ENCODE measurements at regions not wholly inside any gene's neighbourhood (a gene's known extent, or its start where the extent isn't known, plus 50 kb on each side); places are given as distances from the start of the nearest gene placed in this dataset.
A peak's percentile ranks its signal among the peaks of the same experiment; 100 is the strongest.

- peak; percentile 86 for DNase-seq
Observed at GRCh38 chr3:124557433-124558232, 172.6 kb upstream of the UMPS start.

GRCh38 chr3:124558991-124559845 lies 171.0 kb upstream of the UMPS start:
- DNase-seq: peak; percentile 98

GRCh38 chr3:124559846-124560574 lies 170.2 kb upstream of the UMPS start:
- peak; percentile 79 for DNase-seq

GRCh38 chr3:124560666-124561215 lies 169.5 kb upstream of the UMPS start:
- DNase-seq: no peak

GRCh38 chr3:124562769-124563168 lies 167.5 kb upstream of the UMPS start:
- no peak for DNase-seq

GRCh38 chr3:124563376-124563775 lies 166.9 kb upstream of the UMPS start:
- peak; percentile 42 for DNase-seq

GRCh38 chr3:124565013-124565412 lies 165.2 kb upstream of the UMPS start:
- DNase-seq: peak; percentile 76

GRCh38 chr3:124565551-124565950 lies 164.7 kb upstream of the UMPS start:
- DNase-seq: no peak

- DNase-seq: no peak
Observed at GRCh38 chr3:124566701-124567100, 163.6 kb upstream of the UMPS start.

- DNase-seq: no peak
Observed at GRCh38 chr3:124567179-124567578, 163.1 kb upstream of the UMPS start.

GRCh38 chr3:124569761-124570160 lies 160.5 kb upstream of the UMPS start:
- DNase-seq: no peak

GRCh38 chr3:124570232-124570631 lies 160.0 kb upstream of the UMPS start:
- no peak for DNase-seq

GRCh38 chr3:124572851-124573405 lies 157.3 kb upstream of the UMPS start:
- no peak for DNase-seq

- DNase-seq: no peak
Observed at GRCh38 chr3:124574012-124574411, 156.2 kb upstream of the UMPS start.

GRCh38 chr3:124576565-124577493 lies 153.4 kb upstream of the UMPS start:
- no peak for DNase-seq

- DNase-seq: no peak
Observed at GRCh38 chr3:124577494-124578167, 152.6 kb upstream of the UMPS start.

GRCh38 chr3:124579641-124580040 lies 150.6 kb upstream of the UMPS start:
- peak; percentile 3 for DNase-seq

- DNase-seq: peak; percentile 9
Observed at GRCh38 chr3:124582196-124582595, 148.1 kb upstream of the UMPS start.

GRCh38 chr3:124582621-124583395 lies 147.4 kb upstream of the UMPS start:
- no peak for DNase-seq

GRCh38 chr3:124584245-124584551 lies 146.1 kb upstream of the UMPS start:
- no peak for DNase-seq
